ENCODE measurements at regions not wholly inside any gene's neighbourhood (a gene's known extent, or its start where the extent isn't known, plus 50 kb on each side); places are given as distances from the start of the nearest gene placed in this dataset.
A peak's percentile ranks its signal among the peaks of the same experiment; 100 is the strongest.

DNA sequence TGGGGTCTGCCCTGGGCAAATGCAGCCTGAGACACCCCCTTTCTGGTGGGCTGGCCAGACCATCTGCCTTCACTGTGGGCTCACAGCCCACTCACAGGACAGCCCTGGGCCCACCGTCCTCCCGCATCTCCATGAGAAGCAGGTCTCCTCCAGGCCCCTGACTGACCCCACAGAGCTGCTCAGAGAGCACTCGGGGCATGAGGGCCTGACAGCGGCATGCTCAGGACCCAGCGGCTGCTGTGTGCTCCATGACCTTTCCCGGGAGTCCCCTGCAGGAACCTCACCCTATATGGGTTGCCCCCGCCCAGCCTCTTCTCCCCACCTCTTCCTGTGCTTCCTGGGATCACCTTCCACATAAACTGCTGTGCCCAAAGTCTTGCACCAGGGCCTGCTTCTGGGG is 162.4 kb upstream of the CST7 start:
- ChIA-PET CTCF (interaction anchor here (0.6 kb wide), 1 partner anchor 58 kb away, joined by 3 read pairs; no protein-coding TSS in a partner anchor), POLR2A (no interaction called here)
- TF ChIP-seq ZNF837 (tag by site-specific recombination; IDR thresholded peaks at IDR 0.05): no peak
- TF ChIP-seq ZNF394 (tag by site-specific recombination; IDR thresholded peaks at IDR 0.05; ENCODE audit: borderline replicate concordance): no peak
- no peak for TF ChIP-seq ZNF48 (tag by site-specific recombination; IDR thresholded peaks at IDR 0.05)
- TF ChIP-seq ZNF416 (tag by site-specific recombination; IDR thresholded peaks at IDR 0.05): no peak
- Histone ChIP-seq H3K9me3 (ENCODE audit: control insufficient read depth, insufficient read depth, low read depth, low read length) (no peaks in the 10 kb centered on the region), H3K4me3 (ENCODE audit: low read depth, low read length) (no peak overlapping the region), H3K4me1 (ENCODE audit: control insufficient read depth, insufficient read depth, low read length) (no peaks in the 10 kb centered on the region), H3K27ac (ENCODE audit: extremely low read depth, low read depth, low read length) (no peak overlapping the region), H3K36me3 (ENCODE audit: control insufficient read depth in 2 of 2, insufficient read depth in 1 of 2, low read length in 2 of 2) (no peaks in the 10 kb centered on the region)

- no peaks in the 10 kb centered on the region for H3K9me3 ChIP-seq (ENCODE audit: control insufficient read depth, insufficient read depth, low read depth, low read length)
- POLR2A ChIA-PET: no interaction called here
- no peaks in the 10 kb centered on the region for H3K4me1 ChIP-seq (ENCODE audit: control insufficient read depth, insufficient read depth, low read length)
- TF ChIP-seq EGR2 (tag by site-specific recombination; IDR thresholded peaks at IDR 0.05; ENCODE audit: low read depth): 0 out of 2 replicates have a peak, but pooled peaks have one; percentile 19
- TF ChIP-seq ZNF664 (tag by site-specific recombination; IDR thresholded peaks at IDR 0.05): no peak
- no peak for TF ChIP-seq ZNF366 (tag by site-specific recombination; conservative IDR thresholded peaks at IDR 0.05)
- TF ChIP-seq REPIN1 (tag by site-specific recombination; IDR thresholded peaks at IDR 0.05; ENCODE audit: low read depth): no peak
- TF ChIP-seq ZNF626 (tag by site-specific recombination; IDR thresholded peaks at IDR 0.05): no peak
- no peak for TF ChIP-seq ZFP41 (tag by site-specific recombination; IDR thresholded peaks at IDR 0.05; ENCODE audit: borderline replicate concordance)
- TF ChIP-seq ZNF48 (tag by site-specific recombination; IDR thresholded peaks at IDR 0.05): no peak
- no peak for TF ChIP-seq FEZF1 (tag by site-specific recombination; IDR thresholded peaks at IDR 0.05)
- no peak for TF ChIP-seq ZNF776 (tag by site-specific recombination; IDR thresholded peaks at IDR 0.05; ENCODE audit: borderline replicate concordance)
- CTCF ChIA-PET: interaction anchor here (0.6 kb wide), 1 partner anchor 57 kb away, joined by 3 read pairs; no protein-coding TSS in a partner anchor
- no peak overlapping the region for H3K4me3 ChIP-seq (ENCODE audit: low read depth, low read length)
- H3K27ac ChIP-seq (ENCODE audit: extremely low read depth, low read depth, low read length): no peak overlapping the region
- H3K36me3 ChIP-seq (ENCODE audit: control insufficient read depth in 2 of 2, insufficient read depth in 1 of 2, low read length in 2 of 2): no peaks in the 10 kb centered on the region
Observed at GRCh38 chr20:24787071-24787470, 162.0 kb upstream of the CST7 start.

DNA sequence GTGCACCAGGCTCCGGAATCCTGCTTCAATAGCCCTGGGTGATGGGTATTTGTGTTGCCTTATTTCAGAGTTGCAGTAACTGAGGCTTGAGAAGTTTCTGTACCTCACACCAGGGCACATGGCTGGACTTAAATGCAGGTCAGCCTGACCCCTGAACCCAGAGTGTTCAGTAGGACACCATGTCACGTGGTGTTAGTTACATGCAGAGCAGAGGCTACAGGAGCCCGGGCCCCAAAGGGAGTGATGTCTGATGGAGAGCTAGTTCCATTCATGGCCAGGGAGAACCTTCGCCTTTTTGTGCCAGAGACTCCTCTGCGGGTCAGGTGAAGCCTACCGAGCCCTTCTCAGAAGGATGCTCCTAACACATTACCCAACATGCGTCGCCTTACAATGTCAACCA is 161.4 kb upstream of the CST7 start:
- Histone ChIP-seq H3K4me3 (ENCODE audit: low read depth, low read length) (no peak overlapping the region), H3K36me3 (ENCODE audit: control insufficient read depth in 2 of 2, insufficient read depth in 1 of 2, low read length in 2 of 2) (no peaks in the 10 kb centered on the region), H3K27ac (ENCODE audit: extremely low read depth, low read depth, low read length) (no peak overlapping the region), H3K4me1 (ENCODE audit: control insufficient read depth, insufficient read depth, low read length) (no peaks in the 10 kb centered on the region), H3K9me3 (ENCODE audit: control insufficient read depth, insufficient read depth, low read depth, low read length) (no peaks in the 10 kb centered on the region)
- POLR2A ChIA-PET: no interaction called here
- CTCF ChIA-PET: no interaction called here
- TF ChIP-seq ZNF792 (tag by site-specific recombination; IDR thresholded peaks at IDR 0.05) (no peak), REPIN1 (tag by site-specific recombination; IDR thresholded peaks at IDR 0.05; ENCODE audit: low read depth) (no peak), ZSCAN23 (tag by site-specific recombination; IDR thresholded peaks at IDR 0.05) (no peak), ZNF837 (tag by site-specific recombination; IDR thresholded peaks at IDR 0.05) (no peak), ZNF449 (tag by site-specific recombination; IDR thresholded peaks at IDR 0.05) (no peak), ZBTB17 (tag by site-specific recombination; IDR thresholded peaks at IDR 0.05) (no peak), ZNF155 (tag by site-specific recombination; IDR thresholded peaks at IDR 0.05) (no peak)

DNA sequence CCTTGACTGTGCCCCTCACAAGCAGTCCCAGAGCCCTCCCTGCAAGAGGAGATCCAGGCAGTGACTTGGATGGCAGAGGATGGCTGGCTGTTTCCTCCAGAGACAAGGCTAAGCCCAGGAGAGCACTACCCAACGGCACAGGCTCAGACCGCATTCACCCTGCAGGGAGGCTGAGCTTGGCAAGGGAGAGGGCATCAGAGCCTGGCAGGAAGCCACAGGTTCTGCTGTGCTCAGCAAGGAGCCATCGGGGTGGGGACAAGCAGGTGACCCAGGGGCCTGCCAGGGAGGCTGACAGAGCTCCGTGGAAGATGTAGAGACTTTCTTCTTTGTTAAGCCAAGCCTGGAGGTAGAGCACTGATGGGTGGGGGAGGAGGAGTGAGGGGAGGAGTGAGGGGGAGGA is 159.2 kb upstream of the CST7 start:
- no peak for TF ChIP-seq KLF7 (tag by site-specific recombination; IDR thresholded peaks at IDR 0.05; ENCODE audit: borderline replicate concordance)
- TF ChIP-seq ZIC2 (tag by site-specific recombination; IDR thresholded peaks at IDR 0.05): peak; percentile 85
- TF ChIP-seq ZNF449 (tag by site-specific recombination; IDR thresholded peaks at IDR 0.05): no peak
- no peak for TF ChIP-seq ZNF785 (tag by site-specific recombination; IDR thresholded peaks at IDR 0.05)
- TF ChIP-seq WT1 (tag by site-specific recombination; IDR thresholded peaks at IDR 0.05): no peak
- no peak for TF ChIP-seq ZNF544 (tag by site-specific recombination; IDR thresholded peaks at IDR 0.05)
- POLR2A ChIA-PET: no interaction called here

More for the DNA sequence above, 159.2 kb upstream of the CST7 start:
- H3K27ac ChIP-seq (ENCODE audit: extremely low read depth, low read depth, low read length): no peak overlapping the region
- H3K9me3 ChIP-seq (ENCODE audit: control insufficient read depth, insufficient read depth, low read depth, low read length): no peaks in the 10 kb centered on the region
- CTCF ChIA-PET: no interaction called here
- no peak overlapping the region for H3K4me3 ChIP-seq (ENCODE audit: low read depth, low read length)
- H3K36me3 ChIP-seq (ENCODE audit: control insufficient read depth in 2 of 2, insufficient read depth in 1 of 2, low read length in 2 of 2): no peaks in the 10 kb centered on the region
- H3K4me1 ChIP-seq (ENCODE audit: control insufficient read depth, insufficient read depth, low read length): no peaks in the 10 kb centered on the region
